LNCaP clone FGC (cell line): ENCODE measurements at regions not wholly inside any gene's neighbourhood (a gene's known extent, or its start where the extent isn't known, plus 50 kb on each side); places are given as distances from the start of the nearest gene placed in this dataset.

Source experiments
- DNase-seq: peaks from one replicate; pipeline ENCODE4 v3.0.0-alpha.2; 2011; ENCODE audit warnings: low read depth
- H3K4me3 ChIP-seq: 2 replicates; pipeline ENCODE4 v1.5.1; 2011; ENCODE audit warnings: mild to moderate bottlenecking, low read depth, low read length, control low read depth
- CTCF ChIP-seq: IDR thresholded peaks from 2 replicates; pipeline ENCODE4 v1.5.1; 2012; ENCODE audit warnings: mild to moderate bottlenecking; ENCODE audit not compliant: control insufficient read depth, insufficient read depth; ENCODE audit errors: extremely low read depth

DNA sequence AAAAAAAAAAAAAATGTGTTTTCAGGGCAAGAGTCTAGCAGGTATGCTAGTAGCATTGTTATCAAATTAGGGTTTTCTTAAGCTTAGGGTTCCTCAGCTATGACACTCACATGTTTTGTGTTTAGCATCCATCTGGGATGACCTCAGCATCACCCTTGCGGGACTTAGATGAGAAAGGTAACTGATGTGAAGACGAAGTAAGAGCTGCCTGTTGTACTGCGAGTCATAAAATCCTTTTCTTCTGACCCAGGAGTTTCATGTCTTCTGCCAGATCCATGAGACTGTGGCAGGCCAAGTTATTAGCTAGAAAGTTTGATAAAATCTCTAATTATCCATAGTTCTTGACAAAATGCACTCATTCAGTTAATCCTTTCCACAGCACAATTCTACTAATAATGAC lies 1251.1 kb downstream of the AMY1C start:
- no peak for TF ChIP-seq CTCF
- DNase-seq: no peak
- no peak overlapping the region for H3K4me3 ChIP-seq

- no peak for TF ChIP-seq CTCF
- DNase-seq: no peak
- H3K4me3 ChIP-seq: no peak overlapping the region
Observed at GRCh38 chr1:105004515-105004914, 1254.8 kb downstream of the AMY1C start.

GRCh38 chr1:105005594-105006195 lies 1256.0 kb downstream of the AMY1C start:
- DNase-seq: no peak
- no peak for TF ChIP-seq CTCF
- H3K4me3 ChIP-seq: no peak overlapping the region

DNA sequence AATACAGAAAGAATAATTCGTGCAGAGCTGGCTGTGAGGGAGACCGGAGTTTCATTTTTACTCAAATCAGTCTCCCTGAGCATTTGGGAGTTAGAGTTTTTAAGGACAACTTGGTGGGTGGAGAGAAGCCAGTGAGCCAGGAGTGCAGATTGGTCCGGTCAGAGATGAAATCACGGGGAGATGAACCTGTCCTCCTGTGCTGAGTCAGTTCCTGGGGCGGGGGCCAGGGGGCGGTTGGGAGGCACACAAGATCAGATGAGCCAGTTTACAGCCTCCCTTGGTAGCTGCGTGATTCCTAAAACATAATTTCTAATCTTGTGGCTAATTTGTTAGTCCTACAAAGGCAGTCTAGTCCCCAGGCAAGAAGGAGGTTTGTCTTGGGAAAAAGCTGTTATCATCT lies 1267.9 kb downstream of the AMY1C start:
- no peak for DNase-seq
- no peak for TF ChIP-seq CTCF
- no peak overlapping the region for H3K4me3 ChIP-seq

- TF ChIP-seq CTCF: no peak
- DNase-seq: no peak
- no peak overlapping the region for H3K4me3 ChIP-seq
Observed at GRCh38 chr1:105023719-105024118, 1274.0 kb downstream of the AMY1C start.

DNA sequence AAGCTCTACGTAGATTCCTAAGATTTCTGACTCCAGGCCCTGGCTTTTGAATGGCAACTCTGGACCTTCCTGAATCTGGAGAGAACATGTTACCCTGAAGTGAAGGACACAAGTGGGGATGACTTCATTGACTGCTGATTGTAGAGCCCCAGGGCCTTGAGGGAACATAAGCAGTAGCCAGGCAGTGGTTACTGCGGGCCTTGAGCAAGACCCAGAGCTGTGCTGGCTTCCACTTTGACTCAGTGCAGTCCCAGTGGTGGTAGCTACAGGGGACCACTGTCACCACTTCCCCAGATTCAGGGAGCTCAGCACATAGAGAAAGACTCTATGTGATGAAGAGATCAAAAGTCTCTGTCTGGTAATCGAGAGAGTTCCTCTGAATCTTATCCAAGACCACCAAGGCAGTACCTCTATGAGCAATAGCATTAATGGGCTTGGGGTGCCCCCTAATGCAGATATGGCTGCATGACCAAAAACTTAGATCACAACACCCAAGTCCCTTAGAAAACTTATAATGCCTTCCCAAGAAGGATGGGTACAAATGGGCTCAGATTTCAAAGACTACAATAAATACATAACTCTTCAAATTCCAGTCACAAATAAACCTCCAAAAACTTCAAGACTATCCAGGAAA lies 1278.3 kb downstream of the AMY1C start:
- no peak overlapping the region for H3K4me3 ChIP-seq
- TF ChIP-seq CTCF: 0 out of 2 replicates have a peak, but pooled peaks have one; percentile 17
- DNase-seq: no peak

GRCh38 chr1:105072446-105072845 lies 1322.7 kb downstream of the AMY1C start:
- H3K4me3 ChIP-seq: no peak overlapping the region
- DNase-seq: no peak
- TF ChIP-seq CTCF: no peak
